SU-DHL-6 (cell line): ENCODE measurements at regions not wholly inside any gene's neighbourhood (a gene's known extent, or its start where the extent isn't known, plus 50 kb on each side); places are given as distances from the start of the nearest gene placed in this dataset.
"Not testable (repeated sequence)": the region's sequence is repeated elsewhere in the genome, so short reads cannot be mapped to it uniquely, and the experiment has no call there.

Experiments
- H2AFZ ChIP-seq: fragments of 200-600 bp; sonication (generic); 2 replicates; pipeline ENCODE4 v1.6.1; 2014; ENCODE audit warnings: low read depth, mild to moderate bottlenecking, moderate library complexity, mixed read lengths, antibody characterized with exemption, low read length; ENCODE audit not compliant: severe bottlenecking
- H3F3A ChIP-seq: fragments of 200-600 bp; shearing (Covaris generic); 2 replicates; pipeline ENCODE4 v1.6.0; 2016; ENCODE audit warnings: antibody characterized with exemption, mild to moderate bottlenecking; ENCODE audit not compliant: insufficient read depth
- H3K27ac ChIP-seq: fragments of 200-600 bp; sonication (generic); 2 replicates; pipeline ENCODE4 v1.5.1; 2016; ENCODE audit warnings: low read depth, mild to moderate bottlenecking, low read length, moderate library complexity, mixed read lengths
- H3K27me3 ChIP-seq: fragments of 200-600 bp; sonication (generic), shearing (Covaris generic); 2 replicates; pipeline ENCODE4 v1.6.0; 2014; ENCODE audit warnings: mild to moderate bottlenecking, low read length
- H3K36me3 ChIP-seq: fragments of 200-600 bp; sonication (generic); 2 replicates; pipeline ENCODE4 v1.6.1; 2014; ENCODE audit warnings: mild to moderate bottlenecking, low read length, mixed read lengths
- H3K4me2 ChIP-seq: fragments of 300-600, 200-600 bp; shearing (Covaris generic), sonication (generic); 2 replicates; pipeline ENCODE4 v1.6.0; 2014; ENCODE audit warnings: low read length, low read depth, mild to moderate bottlenecking; ENCODE audit not compliant: poor library complexity, severe bottlenecking
- H3K4me3 ChIP-seq: fragments of 200-600 bp; sonication (generic); 2 replicates; pipeline ENCODE4 v1.5.1; 2014; ENCODE audit warnings: antibody characterized with exemption, low read length, mild to moderate bottlenecking, mixed read lengths; ENCODE audit not compliant: insufficient read depth, poor library complexity, severe bottlenecking
- H3K79me2 ChIP-seq: fragments of 200-600 bp; sonication (generic); 2 replicates; pipeline ENCODE4 v1.6.1; 2014; ENCODE audit warnings: mild to moderate bottlenecking, low read length, moderate library complexity; ENCODE audit not compliant: insufficient read depth
- H3K9ac ChIP-seq: fragments of 200-600 bp; sonication (generic); 2 replicates; pipeline ENCODE4 v1.7.0; 2014; ENCODE audit warnings: mild to moderate bottlenecking, low read length
- H3K9me2 ChIP-seq: fragments of 200-600 bp; sonication (generic); replicated peaks from 2 replicates; pipeline ENCODE4 v1.6.1; 2014; ENCODE audit warnings: low read length; ENCODE audit not compliant: insufficient read depth
- H3K9me3 ChIP-seq: fragments of 200-600 bp; sonication (generic); 2 replicates; pipeline ENCODE4 v1.6.1; 2014; ENCODE audit warnings: low read length, mixed read lengths; ENCODE audit not compliant: insufficient read depth
- H4K20me1 ChIP-seq: fragments of 200-600 bp; sonication (generic); 2 replicates; pipeline ENCODE4 v1.6.1; 2014; ENCODE audit warnings: low read depth, mild to moderate bottlenecking, antibody characterized with exemption, low read length, moderate library complexity, mixed read lengths
- EZH2phosphoT487 ChIP-seq: fragments of 200-600 bp; sonication (generic), shearing (Covaris generic); conservative IDR thresholded peaks from 2 replicates; pipeline ENCODE4 v1.6.1; 2018; ENCODE audit warnings: mild to moderate bottlenecking, antibody characterized with exemption, low read length, moderate library complexity, mixed read lengths
- TF ChIP-seq, protein P1 (sequence below): fragments of 200-600 bp; sonication (generic); IDR thresholded peaks from one replicate; pipeline ENCODE4 v1.5.1; 2017; ENCODE audit warnings: antibody characterized with exemption, mild to moderate bottlenecking, low read length, moderate library complexity; ENCODE audit not compliant: insufficient read depth, poor library complexity, severe bottlenecking

DNA sequence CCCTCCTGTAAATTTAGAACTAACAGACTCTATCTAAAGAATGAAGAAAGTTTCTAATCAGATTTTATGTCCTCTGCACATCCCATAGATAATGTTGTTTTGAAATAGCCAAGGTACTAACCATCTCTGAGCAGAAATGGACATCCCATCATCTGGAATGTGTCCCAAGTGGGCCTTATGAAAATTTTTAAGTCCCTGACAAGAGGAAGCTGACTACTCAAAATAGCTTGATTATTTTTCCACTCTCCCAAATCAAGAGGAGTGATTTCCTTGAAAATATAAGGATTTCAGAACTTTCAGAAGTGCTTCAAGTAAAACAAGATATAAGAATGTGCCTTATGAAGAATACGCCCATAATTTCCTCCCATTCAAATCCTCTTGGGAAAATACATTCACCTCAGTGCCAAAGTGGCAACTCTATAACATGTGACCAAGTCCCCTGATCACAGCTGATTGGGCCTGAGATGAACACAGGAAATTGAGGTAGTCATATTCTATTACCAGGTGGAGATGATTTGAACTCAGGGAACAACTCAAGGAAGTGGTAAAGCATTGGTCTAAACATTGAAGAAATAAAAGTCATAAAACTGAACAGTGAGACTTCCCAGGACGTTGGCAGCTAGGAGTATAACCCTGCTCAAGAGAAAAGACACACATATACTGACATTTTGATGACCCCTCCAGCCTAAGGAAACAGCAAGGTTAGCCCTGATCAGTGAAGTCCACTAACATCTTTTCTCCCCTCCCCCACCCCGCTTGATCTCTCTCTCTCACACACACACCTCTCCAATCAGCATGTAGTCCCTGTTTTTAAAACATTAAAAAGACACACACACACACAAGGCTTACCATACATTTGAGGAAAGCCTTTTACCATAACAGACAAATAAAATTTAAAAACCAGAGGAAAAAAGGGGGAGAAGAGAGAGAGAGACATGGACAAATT lies 70.8 kb upstream of the TEAD1 start:
- H4K20me1 ChIP-seq, result no peaks in the 10 kb centered on the region
- no peak overlapping the region for H3K4me2 ChIP-seq
- no peaks in the 10 kb centered on the region for H3K27me3 ChIP-seq
- H3K27ac ChIP-seq, result no peak overlapping the region
- H3K9me3 ChIP-seq, result no peaks in the 10 kb centered on the region
- TF ChIP-seq, protein P1, sequence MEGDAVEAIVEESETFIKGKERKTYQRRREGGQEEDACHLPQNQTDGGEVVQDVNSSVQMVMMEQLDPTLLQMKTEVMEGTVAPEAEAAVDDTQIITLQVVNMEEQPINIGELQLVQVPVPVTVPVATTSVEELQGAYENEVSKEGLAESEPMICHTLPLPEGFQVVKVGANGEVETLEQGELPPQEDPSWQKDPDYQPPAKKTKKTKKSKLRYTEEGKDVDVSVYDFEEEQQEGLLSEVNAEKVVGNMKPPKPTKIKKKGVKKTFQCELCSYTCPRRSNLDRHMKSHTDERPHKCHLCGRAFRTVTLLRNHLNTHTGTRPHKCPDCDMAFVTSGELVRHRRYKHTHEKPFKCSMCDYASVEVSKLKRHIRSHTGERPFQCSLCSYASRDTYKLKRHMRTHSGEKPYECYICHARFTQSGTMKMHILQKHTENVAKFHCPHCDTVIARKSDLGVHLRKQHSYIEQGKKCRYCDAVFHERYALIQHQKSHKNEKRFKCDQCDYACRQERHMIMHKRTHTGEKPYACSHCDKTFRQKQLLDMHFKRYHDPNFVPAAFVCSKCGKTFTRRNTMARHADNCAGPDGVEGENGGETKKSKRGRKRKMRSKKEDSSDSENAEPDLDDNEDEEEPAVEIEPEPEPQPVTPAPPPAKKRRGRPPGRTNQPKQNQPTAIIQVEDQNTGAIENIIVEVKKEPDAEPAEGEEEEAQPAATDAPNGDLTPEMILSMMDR, result no peak
- TF ChIP-seq EZH2phosphoT487, result no peak
- no peaks in the 10 kb centered on the region for H3K79me2 ChIP-seq
- H3K9me2 ChIP-seq, result no peaks in the 10 kb centered on the region
- no peak overlapping the region for H3K4me3 ChIP-seq
- no peaks in the 10 kb centered on the region for H3F3A ChIP-seq
- no peaks in the 10 kb centered on the region for H3K36me3 ChIP-seq
- no peak overlapping the region for H2AFZ ChIP-seq
- H3K9ac ChIP-seq, result no peak overlapping the region

DNA sequence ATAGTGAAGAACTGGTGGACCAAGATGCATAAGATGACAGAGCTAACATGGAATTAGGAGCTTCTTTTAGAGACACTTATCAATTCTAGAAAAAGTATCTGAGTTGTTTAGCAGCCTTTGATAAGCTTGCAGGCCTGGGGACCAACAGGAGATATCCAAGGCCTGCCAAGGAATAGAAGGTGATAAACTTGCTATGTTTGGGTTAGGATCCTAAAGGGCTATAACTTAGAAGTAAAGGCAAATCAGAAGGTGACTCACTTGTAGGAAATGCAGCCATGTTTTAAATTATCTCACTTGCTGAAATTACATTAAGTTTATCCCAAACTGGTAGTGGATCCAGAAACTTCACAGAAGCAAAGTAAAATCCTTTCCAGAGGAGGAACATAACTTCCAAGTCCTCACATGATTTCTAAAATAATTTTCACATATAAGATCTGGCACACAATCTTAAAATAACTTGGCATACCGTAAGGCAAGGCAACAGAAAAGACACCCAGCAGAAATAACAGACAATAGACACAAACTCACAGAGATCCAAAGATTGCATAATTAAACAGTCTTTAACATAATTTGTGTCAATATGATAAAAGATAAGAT lies 69.6 kb upstream of the TEAD1 start:
- no peaks in the 10 kb centered on the region for H3F3A ChIP-seq
- H3K79me2 ChIP-seq, result no peaks in the 10 kb centered on the region
- no peaks in the 10 kb centered on the region for H3K9me2 ChIP-seq
- TF ChIP-seq, protein P1, result no peak
- no peak for TF ChIP-seq EZH2phosphoT487
- H3K36me3 ChIP-seq, result no peaks in the 10 kb centered on the region
- no peak overlapping the region for H3K4me2 ChIP-seq
- H4K20me1 ChIP-seq, result no peaks in the 10 kb centered on the region
- no peak overlapping the region for H2AFZ ChIP-seq
- no peaks in the 10 kb centered on the region for H3K9me3 ChIP-seq
- H3K9ac ChIP-seq, result no peak overlapping the region
- no peak overlapping the region for H3K4me3 ChIP-seq
- H3K27me3 ChIP-seq, result no peaks in the 10 kb centered on the region
- H3K27ac ChIP-seq, result no peak overlapping the region

DNA sequence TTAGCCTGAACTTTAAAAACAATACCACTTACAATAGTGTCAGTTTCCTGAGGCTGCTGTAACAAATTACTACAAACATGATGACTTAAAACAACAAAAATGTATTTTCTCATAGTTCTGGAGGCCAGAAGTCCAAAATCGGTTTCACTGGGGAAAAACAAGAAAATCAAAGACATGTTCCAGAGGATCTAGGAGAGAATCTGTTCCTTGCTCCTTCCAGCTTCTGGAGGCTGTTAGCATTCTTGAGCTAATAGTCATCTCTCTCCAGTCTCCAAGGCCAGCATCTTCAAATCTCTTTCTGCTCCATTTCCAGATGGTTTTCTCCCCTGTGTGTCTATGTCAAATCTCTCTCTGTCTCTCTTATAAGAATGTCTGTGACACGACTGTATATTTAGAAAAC lies 67.6 kb upstream of the TEAD1 start:
- H2AFZ ChIP-seq, result no peak overlapping the region
- TF ChIP-seq, protein P1, result no peak
- no peak for TF ChIP-seq EZH2phosphoT487
- no peaks in the 10 kb centered on the region for H3K79me2 ChIP-seq
- no peaks in the 10 kb centered on the region for H3K27me3 ChIP-seq
- no peak overlapping the region for H3K4me3 ChIP-seq
- H4K20me1 ChIP-seq, result no peaks in the 10 kb centered on the region
- H3K9me2 ChIP-seq, result no peaks in the 10 kb centered on the region
- no peak overlapping the region for H3K27ac ChIP-seq
- H3F3A ChIP-seq, result no peaks in the 10 kb centered on the region
- no peak overlapping the region for H3K4me2 ChIP-seq
- no peak overlapping the region for H3K9ac ChIP-seq
- H3K36me3 ChIP-seq, result no peaks in the 10 kb centered on the region
- no peaks in the 10 kb centered on the region for H3K9me3 ChIP-seq

DNA sequence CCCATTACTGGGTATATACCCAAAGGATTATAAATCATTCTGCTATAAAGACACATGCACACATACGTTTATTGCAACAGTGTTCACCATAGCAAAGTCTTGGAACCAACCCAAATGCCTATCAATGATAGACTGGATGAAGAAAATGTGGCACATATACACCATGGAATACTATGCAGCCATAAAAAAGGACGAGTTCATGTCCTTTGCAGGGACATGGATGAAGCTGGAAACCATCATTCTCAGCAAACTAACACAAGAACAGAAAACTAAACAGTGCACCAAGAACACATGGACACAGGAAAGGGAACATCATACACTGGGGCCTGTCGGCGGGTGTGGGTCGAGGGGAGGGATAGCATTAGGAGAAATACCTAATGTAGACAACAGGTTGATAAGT lies 65.5 kb upstream of the TEAD1 start:
- not testable (repeated sequence) for H3K27ac ChIP-seq, H3K27me3 ChIP-seq, H3K9me3 ChIP-seq, H3K4me3 ChIP-seq, H3K9me2 ChIP-seq, H3K4me2 ChIP-seq, H2AFZ ChIP-seq, H3K36me3 ChIP-seq, H3F3A ChIP-seq, H3K9ac ChIP-seq, H4K20me1 ChIP-seq, H3K79me2 ChIP-seq
